SK-N-DZ (cell line): ENCODE measurements at regions not wholly inside any gene's neighbourhood (a gene's known extent, or its start where the extent isn't known, plus 50 kb on each side); places are given as distances from the start of the nearest gene placed in this dataset.
"Not testable (repeated sequence)": the region's sequence is repeated elsewhere in the genome, so short reads cannot be mapped to it uniquely, and the experiment has no call there.

ENCODE experiments used
- DNase-seq: peaks from one replicate; pipeline ENCODE4 v3.0.0-alpha.2; 2015; ENCODE audit warnings: low spot score

DNA sequence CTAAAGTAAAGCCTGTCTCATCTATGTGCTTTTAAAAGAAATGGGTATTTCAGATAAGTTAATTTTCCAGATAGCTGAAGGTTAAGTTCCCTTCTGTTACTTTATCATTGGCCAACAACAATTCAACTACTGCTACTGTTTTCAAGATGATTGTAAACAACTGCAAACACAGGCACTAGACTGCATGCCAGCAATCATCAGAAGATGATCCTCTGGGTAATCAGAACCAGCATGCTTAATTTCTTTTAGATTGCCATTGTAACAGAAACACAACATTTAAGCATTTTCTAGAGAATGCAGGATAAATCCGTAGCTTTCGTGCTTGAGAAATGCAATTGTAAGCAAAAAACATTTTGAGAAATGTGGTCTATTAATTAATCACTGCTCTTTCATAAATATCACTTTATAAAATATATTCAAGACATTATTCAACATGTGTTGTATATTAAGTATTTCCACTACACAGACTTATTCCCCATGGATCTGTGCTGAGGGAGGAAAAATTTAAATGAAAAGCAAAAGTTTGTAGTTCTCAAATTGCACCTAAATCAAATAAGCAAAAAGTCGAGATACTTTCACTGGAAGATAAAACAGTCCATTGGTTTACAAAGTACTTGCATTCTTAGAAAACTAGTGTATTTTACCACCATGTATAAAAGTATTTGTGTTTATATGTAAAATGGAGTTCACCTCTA, 133.7 kb downstream of the ATL2 start:
- DNase-seq = no peak

DNA sequence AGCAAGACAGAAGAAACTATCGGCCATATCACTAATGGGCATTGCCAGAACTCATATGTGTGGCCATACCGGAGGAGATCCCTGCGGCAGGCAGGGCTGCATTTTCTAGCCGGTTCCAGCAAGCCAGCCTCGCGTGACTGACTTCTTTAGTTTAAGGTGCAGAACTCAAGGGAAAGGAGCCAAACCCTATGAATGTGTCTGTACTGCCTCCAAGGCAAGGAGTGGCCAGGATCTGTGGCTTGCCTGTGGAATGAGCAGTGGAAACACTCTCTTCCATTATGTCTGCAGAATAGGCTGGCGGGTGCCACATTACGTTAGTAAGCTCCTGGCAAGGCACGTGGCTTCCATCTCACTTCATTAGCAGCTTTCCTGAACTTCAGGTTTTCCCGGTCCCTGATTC, 137.6 kb downstream of the ATL2 start:
- no peak for DNase-seq

DNA sequence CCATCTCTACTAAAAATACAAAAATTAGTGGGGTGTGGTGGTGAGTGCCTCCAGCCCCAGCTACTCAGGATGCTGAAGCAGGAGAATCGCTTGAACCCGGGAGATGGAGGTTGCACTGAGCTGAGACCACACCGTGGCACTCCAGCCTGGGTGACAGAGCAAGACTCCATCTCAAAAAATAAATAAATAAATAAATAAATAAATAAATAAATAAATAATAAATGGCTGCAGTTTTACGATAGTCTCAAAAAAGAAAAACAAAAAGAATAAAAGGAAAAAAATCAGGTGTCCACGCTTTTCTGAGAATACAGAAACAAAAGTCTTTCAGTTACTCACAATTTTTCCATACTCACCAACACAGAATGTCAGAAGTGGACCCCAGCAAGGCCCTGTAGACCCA, 138.4 kb downstream of the ATL2 start:
- DNase-seq = not testable (repeated sequence)

DNA sequence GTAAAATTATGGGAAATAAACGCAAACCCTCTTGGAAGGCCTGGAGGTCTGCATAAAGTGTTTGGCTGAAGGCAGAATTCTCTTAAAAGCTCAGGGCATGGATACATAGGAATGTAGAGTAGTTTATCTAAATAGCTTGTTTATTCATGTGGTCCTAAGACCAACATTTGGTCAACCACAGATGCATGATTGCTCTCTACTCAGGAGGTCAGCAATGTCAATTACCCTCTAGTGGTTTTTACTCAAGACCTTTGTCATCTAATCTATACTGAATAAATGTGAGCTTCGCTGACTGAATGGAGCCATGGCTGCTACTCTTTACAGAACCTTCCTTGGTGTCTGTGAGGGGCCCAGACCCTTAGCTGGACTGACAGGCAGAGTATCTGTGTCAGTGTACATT, 139.8 kb downstream of the ATL2 start:
- DNase-seq = no peak

DNA sequence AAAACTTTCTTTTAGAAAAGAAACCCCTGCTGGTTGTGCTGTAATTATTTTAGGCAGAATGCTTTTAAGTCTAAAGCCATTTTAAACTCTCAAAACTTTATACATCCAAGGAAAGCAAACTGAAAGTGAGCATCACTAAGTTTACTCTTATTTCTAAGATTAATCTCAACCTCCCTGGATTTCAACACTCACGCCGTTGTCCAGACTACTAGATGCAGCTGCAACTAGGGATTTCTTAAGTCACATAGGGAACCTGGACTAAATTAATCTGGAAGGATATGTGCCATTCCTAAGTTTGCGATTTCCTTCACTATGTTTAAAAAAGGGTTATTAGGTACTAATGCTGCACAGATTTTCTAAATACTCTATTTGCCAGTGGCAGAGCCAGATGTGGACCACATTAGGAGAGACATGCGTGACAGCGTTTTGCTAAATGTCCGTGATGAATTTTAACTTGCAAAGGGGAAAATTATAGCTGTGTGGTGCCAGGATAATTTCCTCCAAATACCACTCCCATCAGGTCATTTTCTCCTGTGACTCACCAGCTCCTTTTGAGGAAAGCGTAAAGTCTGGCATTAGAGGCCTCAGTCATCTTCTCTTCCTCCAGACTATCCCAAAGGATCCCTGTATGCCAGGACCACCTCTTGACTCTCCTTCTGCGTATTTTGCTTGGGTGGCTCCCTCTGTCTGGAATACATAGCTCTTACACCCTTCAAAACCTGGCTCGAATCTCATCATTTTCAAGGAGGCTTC, 143.7 kb downstream of the ATL2 start:
- no peak for DNase-seq

DNA sequence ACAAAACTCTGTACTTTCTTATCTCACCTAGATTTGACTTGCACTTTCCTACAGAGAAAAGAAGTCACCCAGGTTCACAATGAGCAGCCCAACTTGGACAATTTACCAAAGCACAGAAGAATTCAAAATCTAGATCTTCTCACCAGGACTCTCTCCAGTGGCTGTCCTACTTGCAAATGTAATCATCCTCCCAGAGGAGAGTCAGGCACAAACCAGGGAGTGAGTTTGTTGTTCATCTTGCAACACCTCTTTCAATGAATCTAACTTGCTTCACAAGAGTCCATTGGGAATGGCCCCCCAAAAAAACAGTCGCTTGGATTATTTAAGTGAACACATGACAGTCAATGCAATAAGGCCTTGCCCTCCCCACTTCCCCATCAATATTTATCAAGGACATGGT, 144.6 kb downstream of the ATL2 start:
- no peak for DNase-seq

DNA sequence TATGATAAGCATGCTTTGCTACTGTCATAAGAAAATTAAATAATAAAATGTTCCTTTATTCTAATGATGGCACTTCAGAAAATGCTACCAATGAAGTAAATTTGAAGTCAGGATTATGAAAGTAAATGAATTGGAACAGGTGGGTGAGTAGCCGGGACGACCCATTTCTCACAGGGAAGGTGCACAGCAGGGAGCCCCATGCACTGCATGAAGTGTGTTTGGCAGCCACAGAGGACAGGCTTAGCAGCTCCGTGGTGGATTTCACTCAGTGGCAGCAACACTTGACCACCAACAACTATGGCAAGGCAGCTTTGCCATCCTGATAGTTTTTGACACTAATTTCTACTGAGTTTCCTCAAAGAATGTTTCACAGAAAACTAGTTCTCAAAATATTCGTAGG, 146.3 kb downstream of the ATL2 start:
- no peak for DNase-seq

DNA sequence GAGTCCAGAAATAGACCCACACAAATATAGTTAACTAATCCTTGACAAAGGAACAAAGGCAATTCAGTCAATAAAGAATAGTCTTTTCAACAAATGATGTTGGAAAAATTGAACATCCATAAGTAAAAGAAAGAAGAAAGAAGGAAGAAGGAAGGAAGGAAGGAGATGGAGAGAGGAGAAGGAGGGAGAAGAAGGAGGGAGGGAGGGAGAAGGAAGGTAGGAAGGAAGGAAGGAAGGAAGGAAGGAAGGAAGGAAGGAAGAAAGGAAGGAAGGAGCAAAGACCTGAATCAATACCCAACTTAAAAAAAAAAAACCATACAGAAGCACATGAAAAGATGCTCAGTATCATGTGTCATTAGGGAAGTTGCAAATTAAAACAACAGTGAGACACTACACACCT, 148.3 kb downstream of the ATL2 start:
- no peak for DNase-seq

DNA sequence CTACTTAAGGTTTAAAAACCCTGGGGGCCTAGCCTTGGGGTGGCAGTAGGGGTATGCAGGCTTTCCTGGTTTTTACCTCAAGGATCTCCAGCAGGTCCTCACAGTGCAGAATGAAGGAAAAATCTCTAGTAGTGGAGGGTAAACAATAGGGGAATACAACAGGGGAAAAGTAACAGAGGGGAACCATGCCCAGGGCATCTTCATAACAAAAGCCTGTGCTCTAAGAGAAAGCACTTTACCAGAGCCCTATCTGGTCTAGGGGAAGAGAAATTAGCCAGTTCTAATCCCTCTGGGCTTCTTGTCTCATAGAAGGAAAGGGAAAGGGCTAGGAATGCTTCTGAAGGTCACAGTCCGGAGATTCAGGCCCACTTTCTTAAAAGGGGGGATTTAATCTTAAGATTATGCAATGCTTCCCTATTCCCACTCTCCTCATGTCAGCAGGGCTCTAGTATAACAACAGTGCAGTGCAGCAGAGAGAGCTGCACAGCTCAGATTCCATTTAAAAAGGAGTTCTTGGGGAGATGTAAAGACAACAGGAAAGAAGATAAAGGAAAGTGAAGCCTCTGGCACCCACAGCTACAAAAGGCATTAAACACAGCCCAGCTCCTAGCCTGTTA, 149.0 kb upstream of the CYP1B1 start:
- no peak for DNase-seq

DNA sequence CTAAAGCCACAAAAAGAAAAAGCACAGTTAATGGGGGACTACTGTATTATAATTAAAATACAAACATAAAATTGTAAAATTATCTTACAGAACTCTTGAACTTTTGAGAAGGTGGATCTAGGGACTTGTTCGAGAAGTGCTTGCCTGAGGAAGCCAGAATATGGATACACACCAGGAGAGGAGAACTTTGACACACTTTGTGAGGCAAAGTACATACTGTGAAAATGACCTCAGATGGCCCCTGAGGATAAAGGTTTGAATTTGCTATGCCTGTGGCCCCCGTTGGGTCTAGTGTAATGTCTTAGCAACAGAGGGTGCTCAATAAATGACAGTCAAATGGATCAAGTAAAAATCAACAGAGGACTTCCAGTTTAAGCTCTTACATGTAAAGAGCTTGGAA, 148.2 kb upstream of the CYP1B1 start:
- no peak for DNase-seq

DNA sequence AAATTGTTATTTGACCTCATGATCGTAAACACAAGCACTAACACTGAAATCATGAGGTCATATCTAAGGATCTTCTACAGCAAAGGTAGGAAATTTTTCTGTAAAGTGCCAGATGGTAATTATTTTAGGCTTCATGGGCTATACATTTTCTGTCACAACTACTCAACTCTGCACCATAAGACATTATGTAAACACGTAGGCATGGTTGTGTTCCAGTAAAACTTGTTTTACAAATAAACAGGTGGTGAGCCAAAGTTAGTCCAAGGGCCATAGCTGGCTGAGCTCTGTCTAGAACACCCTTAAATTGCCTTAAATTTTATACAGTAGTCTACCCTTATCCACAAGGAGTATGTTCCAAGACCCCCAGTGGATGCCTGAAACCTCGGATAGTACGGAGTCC, 147.3 kb upstream of the CYP1B1 start:
- DNase-seq = no peak

DNA sequence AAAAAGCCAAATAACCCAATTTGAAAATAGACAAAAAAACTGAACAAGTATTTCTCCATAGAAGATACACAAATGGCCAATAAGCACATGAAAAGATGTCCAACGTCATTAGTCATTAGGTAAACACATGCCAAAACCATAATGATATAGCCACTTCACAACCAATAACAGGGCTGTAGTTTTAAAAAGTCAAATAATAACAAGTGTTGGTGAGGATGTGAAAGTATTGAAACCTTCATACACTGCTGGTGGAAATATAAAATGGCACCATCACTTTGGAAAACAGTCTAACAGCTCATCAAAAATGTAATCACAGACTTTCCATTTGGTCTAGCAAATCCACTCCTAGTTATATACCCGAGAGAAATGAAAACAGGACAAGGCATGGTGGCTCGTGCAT, 144.2 kb upstream of the CYP1B1 start:
- no peak for DNase-seq

DNA sequence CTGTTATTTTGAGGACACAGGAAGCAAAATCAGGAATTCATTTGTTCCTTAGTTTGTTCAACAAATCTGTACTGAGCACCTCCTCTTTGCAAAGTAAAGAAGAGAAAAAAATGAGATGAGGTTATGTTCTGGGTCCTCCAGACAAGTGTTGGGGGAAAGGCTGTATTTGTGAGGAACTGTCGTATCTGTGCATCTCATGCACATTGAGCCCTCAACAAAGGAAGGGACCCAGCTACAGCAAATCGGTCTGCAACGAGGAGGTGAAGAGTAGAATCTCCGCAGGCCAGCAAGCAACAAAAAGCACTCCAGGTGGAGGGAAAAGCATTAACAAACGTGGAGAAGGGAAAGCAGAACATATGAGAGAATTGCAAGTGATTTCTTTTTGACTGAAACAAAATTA, 143.0 kb upstream of the CYP1B1 start:
- DNase-seq = peak; percentile 85

DNA sequence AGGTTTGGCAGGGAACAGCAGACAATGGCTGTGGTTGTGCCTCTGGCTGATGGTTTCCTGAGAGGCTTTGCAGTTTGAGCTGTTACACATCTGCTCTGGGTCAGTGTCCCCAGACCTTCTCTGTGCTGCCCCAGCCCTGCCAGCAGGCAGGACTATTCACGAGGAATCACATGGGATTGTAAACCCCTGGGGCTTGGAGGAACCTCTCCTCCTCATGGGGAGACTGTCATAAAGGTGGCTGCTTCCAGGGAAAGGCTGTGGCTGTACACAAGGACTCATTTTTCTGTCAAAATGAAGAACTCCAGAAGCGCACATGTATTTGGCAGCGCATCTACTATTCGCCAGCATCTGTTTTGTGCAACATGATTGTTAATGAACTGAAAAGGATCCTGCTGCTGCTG, 142.6 kb upstream of the CYP1B1 start:
- peak; percentile 91 for DNase-seq

DNA sequence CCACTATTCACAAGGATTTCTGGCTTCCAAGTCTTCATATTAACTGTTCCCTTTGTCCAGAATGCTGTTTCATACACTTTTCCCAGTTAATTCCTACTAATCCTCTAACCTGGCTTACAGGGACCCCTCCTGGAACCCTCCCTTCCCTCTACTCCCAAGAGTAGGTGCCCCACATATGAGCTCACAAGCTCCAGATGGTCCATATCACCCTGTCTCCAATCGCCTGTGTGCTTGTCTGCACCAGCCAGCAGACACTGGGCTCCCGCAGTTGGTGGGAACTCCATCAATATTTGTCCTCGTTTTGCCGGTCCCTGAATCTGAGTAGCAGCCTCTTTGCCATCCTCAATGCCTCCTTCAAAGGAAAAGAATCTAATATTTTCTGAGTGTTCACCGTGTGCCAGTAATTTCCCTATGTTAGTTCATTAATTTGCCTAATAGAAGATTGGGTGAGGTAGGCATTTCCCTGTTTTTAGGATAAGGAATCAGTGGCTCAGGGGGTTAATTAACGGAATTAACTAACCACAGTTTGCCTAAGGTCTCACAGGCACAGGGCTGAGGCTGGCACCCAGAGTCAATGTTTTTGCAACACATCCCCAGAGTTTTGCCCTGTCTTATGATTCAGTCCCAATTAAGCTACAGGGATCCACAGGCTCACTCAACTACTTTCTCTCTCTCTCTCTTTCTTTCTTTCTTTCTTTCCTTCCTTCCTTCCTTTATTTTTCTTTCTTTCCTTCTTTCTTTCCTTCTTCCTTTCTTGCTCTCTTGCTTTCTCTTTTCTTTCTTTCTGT, 141.6 kb upstream of the CYP1B1 start:
- peak; percentile 21 for DNase-seq

DNA sequence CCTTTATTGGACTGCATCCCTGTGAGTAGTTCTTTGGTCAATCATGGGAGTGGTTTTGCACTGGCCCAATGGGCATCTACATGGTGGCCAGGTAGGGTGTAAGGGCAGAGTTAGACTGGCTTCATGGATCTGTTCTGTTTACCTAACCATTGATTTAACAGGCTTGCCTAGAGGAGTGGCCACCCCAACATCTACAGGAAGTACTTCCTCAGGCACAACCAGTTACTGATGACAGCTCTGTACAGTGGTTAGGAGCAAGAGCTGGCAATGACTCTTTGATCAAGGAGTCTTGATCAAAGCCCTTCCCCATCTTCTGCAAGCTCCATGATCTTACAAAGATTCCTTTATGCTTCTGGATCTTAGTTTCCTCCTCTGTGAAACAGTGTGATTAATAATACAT, 140.9 kb upstream of the CYP1B1 start:
- DNase-seq = no peak

DNA sequence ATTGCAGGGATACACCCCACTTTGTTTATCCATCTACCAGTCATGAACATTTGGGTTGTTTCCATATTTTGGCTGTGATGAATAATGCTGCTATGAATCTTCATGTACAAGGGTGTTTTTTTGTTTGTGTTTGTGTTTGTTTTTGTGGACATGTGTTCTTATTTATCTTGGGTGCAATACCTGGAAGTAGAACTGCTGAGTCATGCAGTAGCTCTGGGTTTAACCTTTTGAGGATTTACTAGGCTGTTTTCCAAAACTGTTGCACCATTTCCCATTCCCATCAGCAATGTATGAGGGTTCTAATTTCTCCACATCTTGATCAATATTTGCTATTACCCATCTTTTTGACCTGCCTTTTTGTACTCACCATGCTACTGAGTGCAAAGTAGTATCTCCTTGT, 140.0 kb upstream of the CYP1B1 start:
- DNase-seq = no peak

DNA sequence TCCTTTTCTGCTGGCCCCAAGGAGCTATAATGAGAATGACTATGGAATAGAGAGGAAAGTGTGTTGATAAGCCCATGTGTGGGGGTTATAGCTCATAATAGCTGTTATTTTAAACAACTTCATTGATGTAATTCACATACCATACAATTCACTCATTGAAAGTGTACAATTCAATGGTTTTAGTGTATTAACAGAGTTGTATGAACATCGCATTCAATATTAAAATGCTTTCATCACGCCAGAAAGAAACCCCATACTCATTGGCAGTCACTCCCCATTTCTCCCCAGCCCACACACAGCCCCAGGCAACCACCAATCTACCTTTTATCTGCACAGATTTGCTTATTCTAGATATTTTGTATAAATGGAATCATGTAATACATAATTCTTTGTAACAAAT, 139.6 kb upstream of the CYP1B1 start:
- DNase-seq = no peak

DNA sequence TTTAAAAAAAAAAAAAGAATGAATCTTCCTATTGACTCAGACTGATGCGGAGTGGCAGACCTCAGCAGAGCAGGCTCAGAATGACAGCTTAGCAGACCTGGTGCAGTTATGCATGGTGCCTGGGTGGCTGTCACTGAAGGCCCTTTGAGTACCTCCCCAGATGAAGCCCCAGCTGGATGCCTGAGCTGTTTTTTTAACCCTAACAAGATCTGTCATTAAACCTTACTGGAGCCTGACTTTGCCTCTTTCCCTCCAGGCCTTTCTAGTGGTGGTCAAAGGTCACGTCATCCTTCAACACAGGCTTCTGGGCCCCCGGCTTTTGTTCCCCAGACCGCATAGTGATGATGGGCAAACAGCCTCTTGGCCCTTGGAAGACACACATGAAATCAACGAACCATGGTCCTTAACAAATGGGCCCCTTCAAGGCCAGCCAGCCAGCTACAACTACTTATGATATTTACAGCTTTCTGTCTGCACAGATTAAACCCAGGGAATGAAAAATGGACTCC, 138.3 kb upstream of the CYP1B1 start:
- DNase-seq = peak; percentile 91

DNA sequence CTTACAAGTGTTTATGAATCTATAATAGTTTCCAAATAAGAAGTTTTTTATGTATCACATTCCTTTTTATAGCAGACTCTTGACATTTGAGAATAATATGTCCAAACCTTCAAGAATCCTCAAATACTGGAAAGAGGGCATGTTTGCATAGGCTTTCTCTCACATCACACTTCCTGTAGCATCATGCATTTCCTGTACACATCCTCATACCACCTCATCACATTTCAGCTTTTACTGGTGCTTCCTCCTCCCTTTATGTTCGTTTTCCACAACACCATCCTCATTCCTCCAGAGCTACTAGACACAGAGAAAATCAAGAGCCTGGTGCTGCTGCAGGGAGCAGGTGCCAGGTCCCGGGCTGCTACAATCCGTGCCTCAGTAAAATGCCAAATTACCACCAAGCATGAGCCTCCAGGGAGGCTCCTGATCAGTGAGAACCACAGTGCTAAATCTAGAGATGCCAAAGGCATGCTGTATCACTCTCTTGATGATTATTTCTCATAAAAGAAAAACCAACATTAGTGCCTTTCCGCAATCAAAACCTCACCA, 137.7 kb upstream of the CYP1B1 start:
- peak; percentile 34 for DNase-seq

DNA sequence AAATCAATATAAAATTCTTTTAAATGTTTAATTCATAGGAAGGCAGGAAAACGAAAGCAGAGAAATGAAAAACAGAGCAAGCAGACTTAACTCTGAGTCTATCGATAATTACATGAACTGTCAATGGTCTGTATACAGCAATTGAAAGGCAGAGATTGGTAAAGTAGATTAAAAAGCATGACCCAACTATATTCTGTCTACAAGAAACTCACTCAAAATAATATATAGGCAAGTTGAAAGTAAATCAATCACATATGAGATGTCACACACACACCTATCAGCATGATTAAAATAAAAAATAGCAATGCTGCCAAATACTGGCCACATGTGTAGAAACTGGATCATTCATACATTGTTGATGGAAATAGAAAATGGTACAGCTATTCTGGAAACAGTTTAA, 136.4 kb upstream of the CYP1B1 start:
- DNase-seq = no peak

DNA sequence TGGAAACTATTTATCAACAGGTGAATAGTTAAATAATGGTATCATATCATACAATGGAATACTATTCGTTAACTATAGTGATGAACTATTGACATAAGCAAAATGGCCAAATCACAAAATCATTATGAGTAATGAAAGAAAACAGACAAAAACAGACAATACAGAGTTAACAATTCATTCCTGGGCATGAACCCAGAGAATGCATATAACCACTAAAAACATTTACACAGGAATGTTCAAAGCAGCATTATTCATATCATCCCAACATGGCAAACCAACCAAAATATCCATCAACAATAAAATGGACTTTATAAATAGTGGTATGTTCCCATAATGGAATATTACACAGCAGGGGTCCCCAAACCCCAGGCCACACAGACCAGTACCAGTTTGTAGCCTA, 131.2 kb upstream of the CYP1B1 start:
- no peak for DNase-seq
